ENCODE measurements at regions not wholly inside any gene's neighbourhood (a gene's known extent, or its start where the extent isn't known, plus 50 kb on each side); places are given as distances from the start of the nearest gene placed in this dataset.

GRCh38 chr5:174192901-174193300, 147.4 kb downstream of the NSG2 start:
- no peak for TF ChIP-seq CTCF (IDR thresholded peaks at IDR 0.05)
- no peak for TF ChIP-seq POLR2A (IDR thresholded peaks at IDR 0.05)
